GM12891 (cell line): ENCODE measurements at regions not wholly inside any gene's neighbourhood (a gene's known extent, or its start where the extent isn't known, plus 50 kb on each side); places are given as distances from the start of the nearest gene placed in this dataset.
"Not testable (repeated sequence)": the region's sequence is repeated elsewhere in the genome, so short reads cannot be mapped to it uniquely, and the experiment has no call there.

Source experiments
- PAX5 ChIP-seq: IDR thresholded peaks from 2 replicates; pipeline ENCODE4 v1.6.1; 2011; ENCODE audit warnings: low read length, moderate library complexity, mild to moderate bottlenecking; ENCODE audit not compliant: insufficient read depth, severe bottlenecking
- POLR2A ChIP-seq: IDR thresholded peaks from 2 replicates; pipeline ENCODE4 v1.6.1; 2011; ENCODE audit warnings: low read depth, low read length, control low read depth
- POLR2AphosphoS5 ChIP-seq: IDR thresholded peaks from 2 replicates; pipeline ENCODE4 v1.6.1; 2011; ENCODE audit warnings: low read depth, low read length, control low read depth
- TAF1 ChIP-seq: IDR thresholded peaks from 2 replicates; pipeline ENCODE4 v1.6.1; 2011; ENCODE audit warnings: low read depth, low read length, control low read depth

DNA sequence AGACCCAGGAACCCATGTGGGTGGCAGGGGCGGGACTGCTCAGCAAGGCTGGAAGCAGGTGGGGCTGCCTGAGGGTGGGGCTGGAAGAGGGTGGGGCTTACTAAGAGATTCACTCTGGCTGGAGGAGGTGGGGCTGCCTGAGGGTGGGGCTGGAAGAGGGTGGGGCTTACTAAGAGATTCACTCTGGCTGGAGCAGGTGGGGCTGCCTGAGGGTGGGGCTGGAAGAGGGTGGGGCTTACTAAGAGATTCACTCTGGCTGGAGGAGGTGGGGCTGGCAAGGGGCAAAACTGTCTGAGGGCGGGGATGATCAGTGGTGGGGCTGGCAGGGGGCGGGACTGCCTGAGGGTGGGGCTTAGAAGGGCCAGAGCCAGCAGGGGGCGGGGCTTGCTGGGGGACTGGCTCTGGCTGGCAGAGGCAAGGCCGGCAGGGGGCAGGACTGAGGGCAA is 212.8 kb upstream of the LRRC61 start:
- not testable (repeated sequence) for TF ChIP-seq PAX5, TAF1, POLR2A, POLR2AphosphoS5
